Keratinocyte (primary cell): ENCODE measurements at regions not wholly inside any gene's neighbourhood (a gene's known extent, or its start where the extent isn't known, plus 50 kb on each side); places are given as distances from the start of the nearest gene placed in this dataset.
A peak's percentile ranks its signal among the peaks of the same experiment; 100 is the strongest.

Experiments used
- DNase-seq: peaks from one replicate; pipeline ENCODE4 v3.0.0-alpha.2; 2011; ENCODE audit warnings: low read depth, missing footprints, low spot score
- FAIRE-seq: peaks from 2 replicates; lab custom pipeline; 2011; peaks lifted over from hg19 to GRCh38; lab: Jason Lieb, UNC
- H2AFZ ChIP-seq: 2 replicates; pipeline ENCODE4 v1.6.0; 2012; ENCODE audit warnings: low read length, control low read depth, inconsistent platforms; ENCODE audit not compliant: control insufficient read depth
- H3K27ac ChIP-seq: 2 replicates; pipeline ENCODE4 v1.5.1; 2011; ENCODE audit warnings: low read length; ENCODE audit not compliant: control insufficient read depth, insufficient read depth
- H3K27me3 ChIP-seq: 3 replicates; pipeline ENCODE4 v1.6.0; 2011; ENCODE audit warnings: low read length; ENCODE audit not compliant: control insufficient read depth, insufficient read depth; ENCODE audit errors: extremely low read depth
- H3K36me3 ChIP-seq, 2 experiments: 2 replicates in 1 of 2; 3 replicates in 1 of 2; pipeline ENCODE4 v1.5.1; 2011; ENCODE audit warnings: low read length in 2 of 2, mild to moderate bottlenecking in 1 of 2; ENCODE audit not compliant: control insufficient read depth in 2 of 2, insufficient read depth in 2 of 2; ENCODE audit errors: extremely low read depth in 1 of 2
- H3K4me1 ChIP-seq: 3 replicates; pipeline ENCODE4 v1.5.1; 2011; ENCODE audit warnings: low read length; ENCODE audit not compliant: control insufficient read depth, insufficient read depth; ENCODE audit errors: extremely low read depth
- H3K4me2 ChIP-seq: 3 replicates; pipeline ENCODE4 v1.6.0; 2011; ENCODE audit warnings: low read depth, low read length; ENCODE audit not compliant: control insufficient read depth, insufficient read depth; ENCODE audit errors: extremely low read depth
- H3K4me3 ChIP-seq, 3 experiments: fragments of 200-600 bp in 1 of 3; sonication (generic) in 1 of 3; 2 replicates in 2 of 3; 3 replicates in 1 of 3; pipeline ENCODE4 v1.5.1; 2011 to 2016; ENCODE audit warnings: low read length in 3 of 3, mild to moderate bottlenecking in 3 of 3, control low read depth in 2 of 3, inconsistent platforms in 1 of 3, low read depth in 1 of 3, mixed read lengths in 1 of 3, mixed run types in 1 of 3, moderate library complexity in 1 of 3; ENCODE audit not compliant: control insufficient read depth in 2 of 3, insufficient read depth in 2 of 3; ENCODE audit errors: extremely low read depth in 1 of 3
- H3K79me2 ChIP-seq: 2 replicates; pipeline ENCODE4 v1.6.0; 2012; ENCODE audit warnings: low read length; ENCODE audit not compliant: control insufficient read depth, insufficient read depth
- H3K9ac ChIP-seq: 3 replicates; pipeline ENCODE4 v1.6.0; 2011; ENCODE audit warnings: low read length; ENCODE audit not compliant: control insufficient read depth, insufficient read depth; ENCODE audit errors: extremely low read depth
- H3K9me1 ChIP-seq: 3 replicates; pipeline ENCODE4 v1.6.0; 2011; ENCODE audit warnings: low read length; ENCODE audit not compliant: control insufficient read depth, insufficient read depth; ENCODE audit errors: extremely low read depth
- H3K9me3 ChIP-seq: 2 replicates; pipeline ENCODE4 v1.5.1; 2012; ENCODE audit warnings: low read depth, low read length; ENCODE audit not compliant: control insufficient read depth
- H4K20me1 ChIP-seq: 3 replicates; pipeline ENCODE4 v1.6.0; 2011; ENCODE audit warnings: low read length; ENCODE audit not compliant: control insufficient read depth, insufficient read depth; ENCODE audit errors: extremely low read depth
- EZH2 ChIP-seq: IDR thresholded peaks from one replicate; pipeline ENCODE4 v1.6.1; 2012; ENCODE audit warnings: inconsistent platforms, mild to moderate bottlenecking, low read length, moderate library complexity
- dilution Hi-C: fragments of 300-500 bp; cut with MboI; formaldehyde crosslinking; loops from one replicate; pipeline ENCODE4 v1.7.0; 2020; ENCODE audit warnings: low sequenced_read_pairs; ENCODE audit not compliant: extremely low pct_ligation_motif_present
- TF ChIP-seq, protein P1 (sequence below), 3 experiments: IDR thresholded peaks in 1 of 3; conservative IDR thresholded peaks in 1 of 3; optimal IDR thresholded peaks in 1 of 3; 2 replicates in 2 of 3; 3 replicates in 1 of 3; pipeline versions ENCODE3 to v1.5.1; 2011; ENCODE audit warnings: low read length in 3 of 3, mild to moderate bottlenecking in 3 of 3, moderate library complexity in 2 of 3, control low read depth in 1 of 3, inconsistent platforms in 1 of 3; ENCODE audit not compliant: insufficient read depth in 2 of 3; ENCODE audit errors: extremely low read depth in 1 of 3

GRCh38 chr13:50588491-50589130, 254.9 kb downstream of the DLEU7 start:
- Histone ChIP-seq H4K20me1 (no peaks in the 10 kb centered on the region), H3K79me2 (no peaks in the 10 kb centered on the region), H3K9me3 (no peaks in the 10 kb centered on the region), H3K9me1 (no peaks in the 10 kb centered on the region), H3K36me3 (no peaks in the 10 kb centered on the region), H3K27me3 (peaks cover 4% of the 10 kb centered on the region), H2AFZ (no peak overlapping the region), H3K27ac (no peak overlapping the region), H3K4me1 (peaks cover 39% of the 10 kb centered on the region), H3K4me2 (peak overlapping the region; percentile 46), H3K9ac (no peak overlapping the region), H3K4me3 (no peak overlapping the region)
- FAIRE-seq (no peak), DNase-seq (no peak)
- dilution Hi-C loops, result no loop called here
- no peak for TF ChIP-seq EZH2
- TF ChIP-seq, protein P1, sequence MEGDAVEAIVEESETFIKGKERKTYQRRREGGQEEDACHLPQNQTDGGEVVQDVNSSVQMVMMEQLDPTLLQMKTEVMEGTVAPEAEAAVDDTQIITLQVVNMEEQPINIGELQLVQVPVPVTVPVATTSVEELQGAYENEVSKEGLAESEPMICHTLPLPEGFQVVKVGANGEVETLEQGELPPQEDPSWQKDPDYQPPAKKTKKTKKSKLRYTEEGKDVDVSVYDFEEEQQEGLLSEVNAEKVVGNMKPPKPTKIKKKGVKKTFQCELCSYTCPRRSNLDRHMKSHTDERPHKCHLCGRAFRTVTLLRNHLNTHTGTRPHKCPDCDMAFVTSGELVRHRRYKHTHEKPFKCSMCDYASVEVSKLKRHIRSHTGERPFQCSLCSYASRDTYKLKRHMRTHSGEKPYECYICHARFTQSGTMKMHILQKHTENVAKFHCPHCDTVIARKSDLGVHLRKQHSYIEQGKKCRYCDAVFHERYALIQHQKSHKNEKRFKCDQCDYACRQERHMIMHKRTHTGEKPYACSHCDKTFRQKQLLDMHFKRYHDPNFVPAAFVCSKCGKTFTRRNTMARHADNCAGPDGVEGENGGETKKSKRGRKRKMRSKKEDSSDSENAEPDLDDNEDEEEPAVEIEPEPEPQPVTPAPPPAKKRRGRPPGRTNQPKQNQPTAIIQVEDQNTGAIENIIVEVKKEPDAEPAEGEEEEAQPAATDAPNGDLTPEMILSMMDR (optimal IDR thresholded peaks at IDR 0.05 in 1 of 3, IDR thresholded peaks at IDR 0.05 in 1 of 3, conservative IDR thresholded peaks at IDR 0.05 in 1 of 3; ENCODE audit: extremely low read depth in 1 of 3, insufficient read depth in 2 of 3, low read length in 3 of 3), result peak in 1 of 3 experiments; percentile 16

DNA sequence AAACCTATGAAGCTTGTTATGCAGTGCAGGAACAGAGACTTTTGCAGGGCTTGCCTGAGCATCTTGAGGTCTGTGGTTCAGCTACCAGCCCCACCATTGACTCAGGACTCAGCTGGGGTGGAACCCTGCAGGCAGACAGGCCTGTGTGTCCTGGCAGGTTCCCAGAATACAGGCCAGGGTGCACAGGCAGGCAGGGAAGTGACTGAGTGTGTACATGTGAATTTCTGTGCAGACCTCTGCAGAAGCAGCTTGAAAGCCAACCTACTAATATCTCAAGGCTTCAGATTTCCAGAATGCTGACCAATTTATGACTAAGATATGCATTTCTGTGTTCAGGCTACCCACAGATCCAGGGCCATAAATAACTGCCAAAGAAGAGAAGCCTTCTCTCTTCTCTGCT, 254.4 kb downstream of the DLEU7 start:
- Histone ChIP-seq H3K9me1 (no peaks in the 10 kb centered on the region), H3K79me2 (no peaks in the 10 kb centered on the region), H3K4me1 (peaks cover 39% of the 10 kb centered on the region), H3K4me2 (peak overlapping the region; percentile 46), H3K9ac (no peak overlapping the region), H3K9me3 (no peaks in the 10 kb centered on the region), H3K27me3 (peaks cover 4% of the 10 kb centered on the region), H2AFZ (no peak overlapping the region), H3K36me3 (no peaks in the 10 kb centered on the region), H3K4me3 (no peak overlapping the region), H4K20me1 (no peaks in the 10 kb centered on the region), H3K27ac (peak overlapping the region; percentile 66)
- FAIRE-seq (peak; percentile 86), DNase-seq (peak; percentile 86)
- dilution Hi-C loops, result no loop called here
- no peak for TF ChIP-seq EZH2

DNA sequence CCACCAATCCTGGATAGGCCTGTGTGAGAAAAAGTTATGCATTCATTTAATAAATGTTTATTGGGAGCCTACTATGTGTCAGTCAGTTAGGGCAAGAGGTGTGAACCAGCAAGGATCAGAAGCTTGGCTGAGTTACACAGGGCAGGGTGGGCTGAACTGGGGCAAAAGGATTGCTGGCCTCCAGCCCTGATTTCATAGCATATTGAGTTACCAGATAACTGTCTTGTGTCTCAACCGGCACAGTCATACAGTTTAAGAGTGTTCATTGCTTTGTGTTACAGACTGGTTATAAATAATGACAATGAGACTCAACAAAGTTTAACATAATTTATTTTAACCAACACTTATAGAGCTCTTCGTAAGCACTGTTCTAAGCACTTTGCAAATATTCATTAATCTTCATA, 253.8 kb downstream of the DLEU7 start:
- Histone ChIP-seq H3K4me3 (no peak overlapping the region), H3K9me3 (no peaks in the 10 kb centered on the region), H3K9ac (no peak overlapping the region), H4K20me1 (no peaks in the 10 kb centered on the region), H2AFZ (no peak overlapping the region), H3K79me2 (no peaks in the 10 kb centered on the region), H3K36me3 (no peaks in the 10 kb centered on the region), H3K4me1 (peaks cover 39% of the 10 kb centered on the region), H3K4me2 (peak overlapping the region; percentile 46), H3K9me1 (no peaks in the 10 kb centered on the region), H3K27ac (peak overlapping the region; percentile 66), H3K27me3 (peaks cover 4% of the 10 kb centered on the region)
- no peak for TF ChIP-seq EZH2
- TF ChIP-seq, protein P1 (optimal IDR thresholded peaks at IDR 0.05 in 1 of 3, IDR thresholded peaks at IDR 0.05 in 1 of 3, conservative IDR thresholded peaks at IDR 0.05 in 1 of 3; ENCODE audit: extremely low read depth in 1 of 3, insufficient read depth in 2 of 3, low read length in 3 of 3), result no peak
- peak; percentile 68 for FAIRE-seq
- peak; percentile 1 for DNase-seq
- dilution Hi-C loops, result no loop called here
